IPS-15b (cell line): ENCODE measurements at regions not wholly inside any gene's neighbourhood (a gene's known extent, or its start where the extent isn't known, plus 50 kb on each side); places are given as distances from the start of the nearest gene placed in this dataset.

Experiments used
- H3K27me3 ChIP-seq: one replicate; pipeline ENCODE4 v1.6.1; 2013; ENCODE audit warnings: low read length; ENCODE audit not compliant: control insufficient read depth, insufficient read depth
- H3K36me3 ChIP-seq: one replicate; pipeline ENCODE4 v1.6.1; 2013; ENCODE audit warnings: low read length; ENCODE audit not compliant: control insufficient read depth, insufficient read depth
- H3K4me1 ChIP-seq: one replicate; pipeline ENCODE4 v1.6.1; 2013; ENCODE audit warnings: mild to moderate bottlenecking, low read length; ENCODE audit not compliant: control insufficient read depth, insufficient read depth
- H3K4me3 ChIP-seq: one replicate; pipeline ENCODE4 v1.5.1; 2013; ENCODE audit warnings: low read depth, low read length
- H3K9ac ChIP-seq: one replicate; pipeline ENCODE4 v1.6.1; 2013; ENCODE audit warnings: low read depth, mild to moderate bottlenecking, low read length
- H3K9me3 ChIP-seq: one replicate; pipeline ENCODE4 v1.6.1; 2013; ENCODE audit warnings: mild to moderate bottlenecking, low read length; ENCODE audit not compliant: control insufficient read depth, insufficient read depth

DNA sequence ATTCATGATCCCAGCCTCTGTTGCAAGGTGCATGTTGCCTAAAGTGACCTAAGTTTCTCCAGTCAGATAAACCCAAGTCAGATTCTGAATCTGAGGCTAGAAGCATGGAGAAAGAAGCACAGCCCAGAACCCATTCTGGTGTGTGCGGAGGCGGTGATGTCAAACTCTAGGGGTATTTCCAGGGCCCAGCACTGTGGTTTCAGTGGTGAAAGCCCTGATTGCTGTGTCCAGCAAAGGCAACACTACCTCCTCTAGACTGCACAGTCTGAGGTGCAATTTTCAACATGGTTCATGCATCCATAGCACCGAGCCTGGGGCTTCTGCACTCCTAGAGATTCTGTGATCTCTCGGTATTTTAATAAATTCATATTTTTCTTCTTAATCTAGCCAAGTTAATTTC is 264.8 kb upstream of the KLHL29 start:
- H3K9ac ChIP-seq: no peak overlapping the region
- H3K9me3 ChIP-seq: no peaks in the 10 kb centered on the region
- no peaks in the 10 kb centered on the region for H3K36me3 ChIP-seq
- H3K4me3 ChIP-seq: no peak overlapping the region
- H3K27me3 ChIP-seq: no peaks in the 10 kb centered on the region
- no peaks in the 10 kb centered on the region for H3K4me1 ChIP-seq

DNA sequence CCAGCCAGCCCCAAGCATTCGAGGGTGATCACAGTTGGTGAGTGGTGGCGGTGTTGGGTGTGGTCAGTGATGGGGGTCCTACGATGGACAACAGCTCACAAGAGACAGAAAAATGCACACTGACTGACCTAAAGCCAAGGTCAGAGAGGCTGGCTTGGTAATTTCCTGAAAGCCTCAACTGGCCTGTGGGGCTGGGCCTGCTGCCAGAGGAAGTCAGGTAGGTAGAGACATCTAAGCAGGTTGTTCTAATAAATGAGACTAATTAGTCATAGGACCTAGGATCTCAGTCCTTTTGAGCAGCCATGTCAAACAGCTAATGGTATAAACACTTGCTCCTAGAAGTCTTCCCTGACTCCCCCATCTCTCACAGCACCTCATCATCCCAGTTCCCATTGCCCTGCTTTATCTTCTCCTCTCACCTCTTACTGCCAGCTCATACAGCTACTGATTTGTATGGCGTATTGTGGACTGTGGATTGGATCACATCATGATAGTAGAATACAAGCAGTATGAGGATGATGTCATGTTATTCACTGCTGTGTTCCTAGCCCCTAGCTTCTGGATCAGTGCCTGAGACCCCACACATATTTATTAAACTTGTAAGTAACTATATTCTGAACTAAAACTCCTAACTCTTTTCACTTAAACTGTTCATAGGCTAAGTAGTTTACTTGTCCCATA is 262.9 kb upstream of the KLHL29 start:
- no peak overlapping the region for H3K9ac ChIP-seq
- no peaks in the 10 kb centered on the region for H3K27me3 ChIP-seq
- no peaks in the 10 kb centered on the region for H3K36me3 ChIP-seq
- no peaks in the 10 kb centered on the region for H3K4me1 ChIP-seq
- no peak overlapping the region for H3K4me3 ChIP-seq
- no peaks in the 10 kb centered on the region for H3K9me3 ChIP-seq

DNA sequence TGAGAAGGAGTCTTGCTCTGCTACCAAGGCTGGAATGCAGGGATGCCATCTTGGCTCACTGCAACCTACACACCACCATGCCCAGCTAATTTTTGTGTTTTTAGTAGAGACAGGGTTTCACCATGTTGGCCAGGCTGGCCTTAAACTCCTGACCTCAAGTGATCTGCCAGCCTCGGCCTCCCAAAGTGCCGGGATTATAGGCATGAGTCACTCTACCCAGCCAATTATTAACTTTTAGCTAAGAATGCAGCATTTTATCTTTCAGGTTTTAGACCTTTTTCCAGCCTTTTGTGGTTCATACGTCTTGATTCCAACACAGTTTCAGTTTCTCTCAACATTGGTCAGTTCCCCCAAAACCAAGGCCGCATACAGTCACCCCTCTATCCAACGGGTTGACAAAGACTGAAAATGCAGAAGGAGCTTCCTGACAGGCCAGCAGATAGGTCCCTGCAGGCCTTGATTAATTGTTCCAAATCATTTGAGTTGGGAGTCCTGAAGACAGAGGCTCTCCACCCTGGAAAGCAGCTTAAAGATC is 262.2 kb upstream of the KLHL29 start:
- H3K4me3 ChIP-seq: no peak overlapping the region
- H3K27me3 ChIP-seq: no peaks in the 10 kb centered on the region

DNA sequence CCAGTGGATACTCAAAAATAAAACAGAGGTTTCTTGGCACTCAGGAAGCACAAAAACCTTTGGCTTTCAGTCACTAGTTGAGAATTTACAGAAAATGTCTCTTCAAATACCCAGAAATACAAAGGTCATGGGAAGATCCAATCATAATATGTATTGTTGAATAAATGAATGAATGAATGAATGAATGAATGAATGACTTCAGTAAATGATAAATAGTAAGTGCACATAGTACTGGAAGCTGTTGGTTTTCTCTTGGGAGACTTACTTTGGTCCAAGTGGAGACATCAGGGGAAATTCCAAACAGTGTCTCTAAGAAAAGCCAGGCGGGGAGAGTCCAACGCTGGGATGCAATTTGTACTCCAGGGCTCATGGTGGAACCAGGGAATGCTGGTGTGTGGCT is 261.3 kb upstream of the KLHL29 start:
- Histone ChIP-seq H3K4me1 (no peaks in the 10 kb centered on the region), H3K9ac (no peak overlapping the region), H3K9me3 (peaks cover 2% of the 10 kb centered on the region), H3K4me3 (no peak overlapping the region), H3K36me3 (no peaks in the 10 kb centered on the region), H3K27me3 (no peaks in the 10 kb centered on the region)

More for the DNA sequence above, 262.2 kb upstream of the KLHL29 start:
- H3K9ac ChIP-seq: no peak overlapping the region
- H3K36me3 ChIP-seq: no peaks in the 10 kb centered on the region
- no peaks in the 10 kb centered on the region for H3K4me1 ChIP-seq
- H3K9me3 ChIP-seq: no peaks in the 10 kb centered on the region

DNA sequence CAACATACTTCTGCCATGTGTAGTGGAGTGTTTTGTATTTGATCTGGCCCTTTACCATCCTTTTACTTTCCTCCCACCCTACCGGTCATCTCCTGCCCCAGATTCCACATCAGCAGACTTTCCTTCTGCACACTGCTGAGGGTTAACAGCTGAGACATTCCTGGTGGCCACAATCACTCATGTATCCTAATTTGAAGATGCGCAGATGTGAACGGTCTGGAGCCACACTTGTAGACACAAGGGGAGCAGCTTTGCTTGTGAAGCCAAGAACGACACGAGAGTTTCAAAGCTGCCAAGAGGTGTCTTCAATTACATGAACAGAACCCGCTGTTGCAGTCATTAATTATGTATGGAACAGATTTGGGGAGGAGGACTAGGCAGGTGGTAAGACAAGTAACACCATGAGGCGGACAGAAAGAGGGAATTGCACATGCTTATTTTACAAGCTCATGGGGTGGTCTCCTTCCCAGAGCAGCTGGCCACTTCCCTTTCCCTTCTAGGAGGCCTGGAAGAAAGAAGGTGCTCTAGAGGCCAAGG is 260.7 kb upstream of the KLHL29 start:
- H3K36me3 ChIP-seq: no peaks in the 10 kb centered on the region
- H3K9me3 ChIP-seq: peaks cover 4% of the 10 kb centered on the region
- H3K4me3 ChIP-seq: no peak overlapping the region
- no peaks in the 10 kb centered on the region for H3K4me1 ChIP-seq
- H3K9ac ChIP-seq: no peak overlapping the region
- H3K27me3 ChIP-seq: no peaks in the 10 kb centered on the region

DNA sequence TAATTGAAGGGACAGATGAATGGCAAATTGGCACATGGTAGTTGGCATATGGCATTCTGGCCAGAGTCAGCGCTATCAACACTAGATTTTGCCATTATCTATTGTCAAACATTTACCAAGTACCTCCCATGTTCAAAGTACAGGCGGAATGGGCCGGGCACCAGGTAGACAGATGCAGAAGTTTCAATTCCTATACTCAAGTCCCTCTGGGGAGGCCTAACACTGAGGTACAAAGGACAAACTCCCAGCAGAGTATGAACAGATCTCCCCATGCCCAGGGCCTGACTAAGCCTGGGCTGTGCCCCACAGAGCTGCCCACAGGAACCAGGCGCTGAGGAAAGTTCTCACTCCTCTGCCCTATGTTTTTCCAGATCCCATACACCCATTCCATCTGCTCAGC is 257.5 kb upstream of the KLHL29 start:
- no peak overlapping the region for H3K4me3 ChIP-seq
- H3K4me1 ChIP-seq: no peaks in the 10 kb centered on the region
- no peaks in the 10 kb centered on the region for H3K27me3 ChIP-seq
- peaks cover 4% of the 10 kb centered on the region for H3K9me3 ChIP-seq
- no peaks in the 10 kb centered on the region for H3K36me3 ChIP-seq
- no peak overlapping the region for H3K9ac ChIP-seq

DNA sequence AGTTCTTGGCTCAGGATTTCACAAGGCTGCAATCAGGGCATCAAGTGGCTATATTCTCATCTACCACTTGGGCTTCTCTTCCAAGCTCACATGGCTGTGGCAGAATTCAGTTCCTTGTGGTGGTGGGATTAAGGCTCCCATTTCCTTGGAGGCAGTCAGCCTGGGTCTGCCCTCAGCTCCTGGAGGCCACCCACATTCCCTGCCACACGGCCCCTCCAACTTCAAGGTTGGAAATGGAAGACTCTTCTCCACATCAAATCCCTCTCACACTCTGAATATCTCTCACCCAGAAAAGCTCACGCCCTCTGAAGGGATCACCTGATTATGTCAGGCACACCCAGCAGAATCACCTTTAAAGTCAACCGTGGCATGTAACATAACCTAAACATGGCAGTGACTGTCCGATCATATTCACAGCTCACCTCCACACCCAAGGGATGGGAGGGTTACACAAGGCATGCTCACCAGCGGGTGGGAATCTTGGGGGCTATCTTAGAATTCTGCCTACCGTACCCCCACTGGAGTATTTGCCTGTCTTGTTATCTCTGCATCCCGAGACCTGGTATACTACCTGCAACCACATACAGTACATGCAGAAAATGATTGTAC is 256.2 kb upstream of the KLHL29 start:
- H3K36me3 ChIP-seq: no peaks in the 10 kb centered on the region

DNA sequence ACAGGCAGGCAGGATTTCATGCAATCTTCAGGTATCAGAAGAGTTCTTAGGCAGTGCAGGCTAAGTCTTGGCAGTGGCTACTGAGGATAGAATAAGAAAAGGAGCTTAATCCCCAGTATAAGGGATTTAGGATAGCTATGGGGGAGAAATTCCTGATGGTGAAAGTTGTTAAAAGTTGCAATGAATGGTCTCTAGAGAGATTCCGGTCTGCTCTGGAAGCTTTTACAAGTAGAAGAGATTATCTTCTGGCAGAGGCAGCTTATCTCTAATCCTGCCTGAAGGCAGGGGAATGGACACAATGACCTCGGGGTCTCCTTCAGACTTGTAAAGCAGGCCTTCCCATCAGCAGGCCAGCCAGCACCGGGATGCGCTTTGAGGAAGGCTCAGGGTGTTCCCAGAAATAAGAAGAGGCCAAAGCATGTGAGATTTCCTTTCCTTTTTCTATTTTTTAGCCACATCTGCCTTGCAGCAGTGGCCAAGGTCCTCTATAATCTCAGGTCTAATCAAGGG is 253.9 kb upstream of the KLHL29 start:
- H3K4me1 ChIP-seq: peaks cover 2% of the 10 kb centered on the region
- no peak overlapping the region for H3K4me3 ChIP-seq
- H3K36me3 ChIP-seq: no peaks in the 10 kb centered on the region
- no peak overlapping the region for H3K9ac ChIP-seq
- peaks cover 4% of the 10 kb centered on the region for H3K9me3 ChIP-seq
- no peaks in the 10 kb centered on the region for H3K27me3 ChIP-seq

More for the DNA sequence above, 256.2 kb upstream of the KLHL29 start:
- no peaks in the 10 kb centered on the region for H3K4me1 ChIP-seq
- no peaks in the 10 kb centered on the region for H3K27me3 ChIP-seq
- H3K4me3 ChIP-seq: no peak overlapping the region
- no peak overlapping the region for H3K9ac ChIP-seq
- peaks cover 4% of the 10 kb centered on the region for H3K9me3 ChIP-seq

DNA sequence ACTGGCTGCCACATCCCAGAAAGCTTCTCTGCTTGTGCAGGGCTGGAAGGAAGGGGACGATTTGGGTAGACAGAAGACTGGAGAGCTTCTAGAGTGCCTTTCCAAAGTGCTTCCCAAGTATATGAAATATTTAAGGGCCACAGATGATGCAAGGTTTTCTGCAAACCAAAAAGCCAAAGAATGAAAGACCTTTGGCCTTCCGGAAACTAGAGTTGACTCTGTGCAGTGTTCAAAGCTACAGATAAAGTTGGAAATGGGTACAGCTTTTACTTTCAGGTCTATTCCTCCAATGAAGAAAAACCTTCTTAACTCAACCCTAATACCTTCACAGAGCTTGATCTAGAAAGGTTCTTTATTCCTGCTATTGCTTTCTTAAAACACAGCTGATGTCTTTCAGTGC is 253.0 kb upstream of the KLHL29 start:
- H3K4me3 ChIP-seq: no peak overlapping the region
- H3K27me3 ChIP-seq: no peaks in the 10 kb centered on the region
- no peak overlapping the region for H3K9ac ChIP-seq
- H3K4me1 ChIP-seq: peaks cover 2% of the 10 kb centered on the region
- H3K36me3 ChIP-seq: no peaks in the 10 kb centered on the region
- peaks cover 4% of the 10 kb centered on the region for H3K9me3 ChIP-seq

DNA sequence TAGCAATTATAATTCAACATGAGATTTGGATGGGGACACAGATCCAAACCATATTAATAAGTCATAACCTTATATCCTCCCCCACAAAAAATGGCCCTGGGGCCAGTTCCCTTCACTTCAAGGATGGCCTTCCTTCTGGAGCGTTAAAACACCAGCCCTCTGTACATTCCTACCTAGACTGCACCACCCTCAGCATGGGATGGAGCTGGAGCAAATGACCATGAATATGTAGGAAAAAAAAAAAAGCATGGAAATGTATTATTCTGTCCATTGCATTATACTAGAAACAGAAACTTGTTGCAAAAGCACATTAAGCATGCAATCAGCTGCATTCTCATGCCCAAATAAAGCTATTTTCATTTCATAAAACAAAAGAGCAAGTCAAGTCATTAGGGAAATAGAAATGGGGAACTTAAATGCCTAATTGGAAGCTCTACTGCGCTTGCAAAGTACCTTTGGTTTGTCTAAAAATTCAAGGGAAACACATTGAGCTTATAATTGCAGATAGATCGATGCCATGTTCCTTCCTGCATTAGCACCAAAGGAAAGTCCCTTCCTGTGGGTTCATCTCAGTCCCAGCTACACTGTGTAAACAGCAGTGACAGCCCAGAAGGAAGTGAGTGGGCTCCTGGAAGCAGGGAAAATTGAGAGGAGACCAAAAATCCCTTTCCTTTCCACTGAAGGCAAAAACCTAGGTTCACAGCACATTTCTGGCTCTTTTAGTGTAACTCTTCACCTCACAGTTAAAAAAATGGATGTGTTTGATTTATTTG is 252.0 kb upstream of the KLHL29 start:
- Histone ChIP-seq H3K4me1 (peaks cover 2% of the 10 kb centered on the region), H3K36me3 (no peaks in the 10 kb centered on the region), H3K4me3 (no peak overlapping the region), H3K9me3 (peaks cover 4% of the 10 kb centered on the region), H3K9ac (no peak overlapping the region), H3K27me3 (no peaks in the 10 kb centered on the region)

DNA sequence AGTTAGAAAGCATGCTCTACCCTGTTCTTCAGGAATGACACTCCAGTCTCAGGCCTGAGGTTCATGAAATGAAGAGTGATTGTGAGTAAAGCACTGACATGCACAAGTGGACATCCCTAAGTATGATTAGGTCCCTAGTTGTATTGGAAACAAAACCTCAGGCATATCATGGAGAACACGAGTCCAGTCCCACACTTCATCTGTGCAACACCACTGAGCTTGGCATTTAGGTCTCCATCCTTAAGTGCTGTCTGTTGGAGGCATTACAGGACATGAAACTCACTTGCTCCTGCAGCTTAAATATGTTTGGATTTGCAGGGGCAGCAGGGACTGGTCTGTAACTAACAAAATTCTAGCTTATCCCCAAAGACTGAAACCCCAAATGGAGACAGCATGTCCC is 250.3 kb upstream of the KLHL29 start:
- no peak overlapping the region for H3K4me3 ChIP-seq
- peaks cover 2% of the 10 kb centered on the region for H3K4me1 ChIP-seq

More for the DNA sequence above, 250.3 kb upstream of the KLHL29 start:
- Histone ChIP-seq H3K36me3 (no peaks in the 10 kb centered on the region), H3K27me3 (no peaks in the 10 kb centered on the region), H3K9ac (no peak overlapping the region), H3K9me3 (no peaks in the 10 kb centered on the region)
